GM23338 (cell line): ENCODE measurements at regions not wholly inside any gene's neighbourhood (a gene's known extent, or its start where the extent isn't known, plus 50 kb on each side); places are given as distances from the start of the nearest gene placed in this dataset.

Experiments used
- ATAC-seq: fragments of 200-7000 bp; cut with Tn5 transposase; 3 replicates; pipeline ENCODE4 v1.9.1; 2020
- DNase-seq: peaks from one replicate; pipeline ENCODE4 v3.0.0-alpha.2; 2015; ENCODE audit warnings: low spot score
- H2AFZ ChIP-seq: fragments of 200-600 bp; sonication (generic); 2 replicates; pipeline ENCODE4 v1.8.0; 2016; ENCODE audit warnings: antibody characterized with exemption, mild to moderate bottlenecking, moderate library complexity
- H3F3A ChIP-seq: fragments of 200-600 bp; sonication (generic); replicated peaks from 2 replicates; pipeline ENCODE4 v1.8.0; 2017; ENCODE audit warnings: antibody characterized with exemption, mixed run types, low read depth
- H3K27ac ChIP-seq: fragments of 200-600 bp; sonication (generic); 2 replicates; pipeline ENCODE4 v1.6.1; 2016; ENCODE audit warnings: low read depth
- H3K27me3 ChIP-seq: fragments of 200-600 bp; sonication (generic); 2 replicates; pipeline ENCODE4 v1.8.0; 2016; ENCODE audit warnings: mild to moderate bottlenecking, mixed run types, moderate library complexity; ENCODE audit not compliant: insufficient read depth
- H3K36me3 ChIP-seq: fragments of 200-600 bp; sonication (generic); 2 replicates; pipeline ENCODE4 v1.8.0; 2016; ENCODE audit warnings: mild to moderate bottlenecking; ENCODE audit not compliant: insufficient read depth
- H3K4me1 ChIP-seq: fragments of 200-600 bp; sonication (generic); 2 replicates; pipeline ENCODE4 v1.8.0; 2016; ENCODE audit warnings: mild to moderate bottlenecking, moderate library complexity; ENCODE audit not compliant: insufficient read depth
- H3K4me2 ChIP-seq: fragments of 200-600 bp; sonication (generic); 2 replicates; pipeline ENCODE4 v1.7.1; 2017; ENCODE audit warnings: mixed run types
- H3K4me3 ChIP-seq: fragments of 200-600 bp; sonication (generic); 2 replicates; pipeline ENCODE4 v1.6.1; 2016; ENCODE audit warnings: mixed run types
- H3K79me2 ChIP-seq: fragments of 200-600 bp; sonication (generic); replicated peaks from 2 replicates; pipeline ENCODE4 v1.8.0; 2017; ENCODE audit warnings: mild to moderate bottlenecking; ENCODE audit not compliant: insufficient read depth
- H3K9me2 ChIP-seq: fragments of 200-600 bp; sonication (generic); 2 replicates; pipeline ENCODE4 v1.8.0; 2017; ENCODE audit not compliant: insufficient read depth
- H4K20me1 ChIP-seq: fragments of 200-600 bp; sonication (generic); replicated peaks from 2 replicates; pipeline ENCODE4 v1.8.0; 2017; ENCODE audit warnings: mild to moderate bottlenecking; ENCODE audit not compliant: insufficient read depth
- H3K27ac Mint-ChIP-seq: 2 replicates; pipeline ENCODE4 v1.8.0; 2020; ENCODE audit warnings: inconsistent platforms, mild to moderate bottlenecking, moderate library complexity, mixed read lengths
- H3K27me3 Mint-ChIP-seq: 3 replicates; pipeline ENCODE4 v1.8.0; 2022; ENCODE audit warnings: low read depth, mild to moderate bottlenecking, moderate library complexity, mixed read lengths, inconsistent platforms; ENCODE audit not compliant: insufficient read depth, poor library complexity
- H3K36me3 Mint-ChIP-seq: 3 replicates; pipeline ENCODE4 v1.8.0; 2021; ENCODE audit warnings: low read depth, mild to moderate bottlenecking, inconsistent platforms, moderate library complexity, mixed read lengths
- H3K4me1 Mint-ChIP-seq: 3 replicates; pipeline ENCODE4 v1.8.0; 2020; ENCODE audit warnings: mild to moderate bottlenecking, inconsistent platforms, mixed read lengths
- H3K4me3 Mint-ChIP-seq: 3 replicates; pipeline ENCODE4 v1.8.0; 2021; ENCODE audit warnings: moderate library complexity, mild to moderate bottlenecking, inconsistent platforms, mixed read lengths
- H3K9me3 Mint-ChIP-seq: 3 replicates; pipeline ENCODE4 v1.8.0; 2020; ENCODE audit warnings: moderate library complexity, mild to moderate bottlenecking, inconsistent platforms, mixed read lengths
- CREB1 ChIP-seq: fragments of 250-450 bp; sonication (Bioruptor Pico); IDR thresholded peaks from 2 replicates; pipeline ENCODE4 v1.5.0; 2020; ENCODE audit warnings: low read depth, mild to moderate bottlenecking, moderate library complexity
- EZH2 ChIP-seq: fragments of 200-600 bp; sonication (generic); IDR thresholded peaks from one replicate; pipeline ENCODE4 v1.8.0; 2017; ENCODE audit warnings: antibody characterized with exemption, mild to moderate bottlenecking, low read depth; ENCODE audit not compliant: unreplicated experiment
- JUNB ChIP-seq: IDR thresholded peaks from one replicate; pipeline ENCODE4 v1.6.1; 2016; ENCODE audit warnings: antibody characterized with exemption; ENCODE audit not compliant: unreplicated experiment
- NANOG ChIP-seq: IDR thresholded peaks from 2 replicates; pipeline ENCODE4 v1.6.1; 2016; ENCODE audit warnings: antibody characterized with exemption, borderline replicate concordance
- POLR2AphosphoS5 ChIP-seq: IDR thresholded peaks from 2 replicates; pipeline ENCODE4 v1.6.1; 2016; ENCODE audit warnings: antibody characterized with exemption, low read depth
- STAT1 ChIP-seq: IDR thresholded peaks from one replicate; pipeline ENCODE4 v1.6.1; 2016; ENCODE audit warnings: antibody characterized with exemption; ENCODE audit not compliant: unreplicated experiment
- ZNF331 ChIP-seq: fragments of 250-450 bp; sonication (Bioruptor Pico); IDR thresholded peaks from 2 replicates; pipeline ENCODE4 v1.5.0; 2020; ENCODE audit warnings: low read depth, mild to moderate bottlenecking, moderate library complexity
- TF ChIP-seq, protein P1 (sequence below): IDR thresholded peaks from one replicate; pipeline ENCODE4 v1.6.1; 2018; ENCODE audit warnings: antibody characterized with exemption; ENCODE audit not compliant: unreplicated experiment
- TF ChIP-seq, protein P2 (sequence below), 2 experiments: fragments of 200-600 bp in 1 of 2; sonication (generic) in 1 of 2; conservative IDR thresholded peaks; 2 replicates each; pipeline versions ENCODE4 v1.5.1 to v1.6.1; 2016 to 2017; ENCODE audit warnings: antibody characterized with exemption in 2 of 2, low read depth in 2 of 2, mild to moderate bottlenecking in 2 of 2, moderate library complexity in 1 of 2
- TF ChIP-seq, protein P3 (sequence below): IDR thresholded peaks from 2 replicates; pipeline ENCODE4 v1.6.1; 2016; ENCODE audit warnings: antibody characterized with exemption

DNA sequence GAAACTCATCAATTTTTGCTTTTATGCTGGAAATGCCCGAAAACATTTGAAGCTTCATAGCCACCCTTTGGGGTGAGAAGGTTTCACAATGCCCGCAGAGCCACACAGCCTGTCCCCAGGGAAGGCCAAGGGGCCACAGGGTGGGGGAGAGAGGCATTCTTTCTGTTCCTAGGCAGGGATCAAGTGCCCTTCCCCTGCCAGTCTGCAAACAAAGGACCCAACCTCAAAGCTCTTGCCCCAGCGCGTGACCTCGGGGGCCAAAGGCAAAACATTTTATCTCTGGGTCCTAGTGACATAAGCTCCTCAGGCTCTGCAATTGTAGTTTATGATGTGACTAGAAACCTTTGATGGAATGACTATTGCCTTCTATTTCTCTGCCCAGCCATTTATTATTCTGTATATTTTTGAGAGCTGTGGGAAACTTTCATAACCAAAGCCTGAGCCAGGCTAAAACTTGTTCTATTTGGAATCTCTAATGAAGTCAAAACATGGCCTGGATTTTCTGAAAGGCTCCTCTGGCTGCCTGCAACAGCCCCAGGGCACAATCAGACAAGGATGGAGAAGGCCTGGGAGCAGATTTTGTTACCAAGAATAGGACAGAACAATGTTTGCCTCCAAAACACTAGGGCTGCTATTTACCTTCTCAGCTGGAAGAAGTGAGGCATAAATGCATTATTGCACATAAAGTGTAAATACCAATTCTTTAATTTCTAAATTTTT is 137.2 kb upstream of the KCTD1 start:
- H3K4me3 ChIP-seq = no peak overlapping the region
- no peaks in the 10 kb centered on the region for H4K20me1 ChIP-seq
- H3F3A ChIP-seq = no peaks in the 10 kb centered on the region
- no peaks in the 10 kb centered on the region; the same call in 1 of the 2 replicates for H3K9me2 ChIP-seq
- H3K79me2 ChIP-seq = no peaks in the 10 kb centered on the region
- H3K4me2 ChIP-seq = 0 out of 2 replicates have a peak overlapping the region, but pooled peaks have one; percentile 11
- ATAC-seq = peak; percentile 85
- peak; percentile 35 for DNase-seq
- Mint-ChIP-seq H3K9me3 (no peaks in the 10 kb centered on the region), H3K4me1 (peaks cover 25% of the 10 kb centered on the region), H3K36me3 (no peaks in the 10 kb centered on the region), H3K4me3 (no peak overlapping the region), H3K27me3 (peaks cover 4% of the 10 kb centered on the region), H3K27ac (no peak overlapping the region)
- peaks cover 38% of the 10 kb centered on the region for H3K27me3 ChIP-seq
- no peaks in the 10 kb centered on the region for H3K36me3 ChIP-seq
- peaks cover 31% of the 10 kb centered on the region for H3K4me1 ChIP-seq
- H3K27ac ChIP-seq = no peak overlapping the region
- peak overlapping the region; percentile 61; the same call in 1 of the 2 replicates for H2AFZ ChIP-seq
- TF ChIP-seq, protein P1, sequence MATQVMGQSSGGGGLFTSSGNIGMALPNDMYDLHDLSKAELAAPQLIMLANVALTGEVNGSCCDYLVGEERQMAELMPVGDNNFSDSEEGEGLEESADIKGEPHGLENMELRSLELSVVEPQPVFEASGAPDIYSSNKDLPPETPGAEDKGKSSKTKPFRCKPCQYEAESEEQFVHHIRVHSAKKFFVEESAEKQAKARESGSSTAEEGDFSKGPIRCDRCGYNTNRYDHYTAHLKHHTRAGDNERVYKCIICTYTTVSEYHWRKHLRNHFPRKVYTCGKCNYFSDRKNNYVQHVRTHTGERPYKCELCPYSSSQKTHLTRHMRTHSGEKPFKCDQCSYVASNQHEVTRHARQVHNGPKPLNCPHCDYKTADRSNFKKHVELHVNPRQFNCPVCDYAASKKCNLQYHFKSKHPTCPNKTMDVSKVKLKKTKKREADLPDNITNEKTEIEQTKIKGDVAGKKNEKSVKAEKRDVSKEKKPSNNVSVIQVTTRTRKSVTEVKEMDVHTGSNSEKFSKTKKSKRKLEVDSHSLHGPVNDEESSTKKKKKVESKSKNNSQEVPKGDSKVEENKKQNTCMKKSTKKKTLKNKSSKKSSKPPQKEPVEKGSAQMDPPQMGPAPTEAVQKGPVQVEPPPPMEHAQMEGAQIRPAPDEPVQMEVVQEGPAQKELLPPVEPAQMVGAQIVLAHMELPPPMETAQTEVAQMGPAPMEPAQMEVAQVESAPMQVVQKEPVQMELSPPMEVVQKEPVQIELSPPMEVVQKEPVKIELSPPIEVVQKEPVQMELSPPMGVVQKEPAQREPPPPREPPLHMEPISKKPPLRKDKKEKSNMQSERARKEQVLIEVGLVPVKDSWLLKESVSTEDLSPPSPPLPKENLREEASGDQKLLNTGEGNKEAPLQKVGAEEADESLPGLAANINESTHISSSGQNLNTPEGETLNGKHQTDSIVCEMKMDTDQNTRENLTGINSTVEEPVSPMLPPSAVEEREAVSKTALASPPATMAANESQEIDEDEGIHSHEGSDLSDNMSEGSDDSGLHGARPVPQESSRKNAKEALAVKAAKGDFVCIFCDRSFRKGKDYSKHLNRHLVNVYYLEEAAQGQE = no peak
- TF ChIP-seq, protein P2, sequence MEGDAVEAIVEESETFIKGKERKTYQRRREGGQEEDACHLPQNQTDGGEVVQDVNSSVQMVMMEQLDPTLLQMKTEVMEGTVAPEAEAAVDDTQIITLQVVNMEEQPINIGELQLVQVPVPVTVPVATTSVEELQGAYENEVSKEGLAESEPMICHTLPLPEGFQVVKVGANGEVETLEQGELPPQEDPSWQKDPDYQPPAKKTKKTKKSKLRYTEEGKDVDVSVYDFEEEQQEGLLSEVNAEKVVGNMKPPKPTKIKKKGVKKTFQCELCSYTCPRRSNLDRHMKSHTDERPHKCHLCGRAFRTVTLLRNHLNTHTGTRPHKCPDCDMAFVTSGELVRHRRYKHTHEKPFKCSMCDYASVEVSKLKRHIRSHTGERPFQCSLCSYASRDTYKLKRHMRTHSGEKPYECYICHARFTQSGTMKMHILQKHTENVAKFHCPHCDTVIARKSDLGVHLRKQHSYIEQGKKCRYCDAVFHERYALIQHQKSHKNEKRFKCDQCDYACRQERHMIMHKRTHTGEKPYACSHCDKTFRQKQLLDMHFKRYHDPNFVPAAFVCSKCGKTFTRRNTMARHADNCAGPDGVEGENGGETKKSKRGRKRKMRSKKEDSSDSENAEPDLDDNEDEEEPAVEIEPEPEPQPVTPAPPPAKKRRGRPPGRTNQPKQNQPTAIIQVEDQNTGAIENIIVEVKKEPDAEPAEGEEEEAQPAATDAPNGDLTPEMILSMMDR (conservative IDR thresholded peaks at IDR 0.05; ENCODE audit: low read depth in 2 of 2) = no peak
- no peak for TF ChIP-seq EZH2
- no peak for TF ChIP-seq STAT1
- no peak for TF ChIP-seq JUNB
- TF ChIP-seq NANOG = no peak
- no peak for TF ChIP-seq CREB1 (CRISPR knock-in tag)
- TF ChIP-seq, protein P3, sequence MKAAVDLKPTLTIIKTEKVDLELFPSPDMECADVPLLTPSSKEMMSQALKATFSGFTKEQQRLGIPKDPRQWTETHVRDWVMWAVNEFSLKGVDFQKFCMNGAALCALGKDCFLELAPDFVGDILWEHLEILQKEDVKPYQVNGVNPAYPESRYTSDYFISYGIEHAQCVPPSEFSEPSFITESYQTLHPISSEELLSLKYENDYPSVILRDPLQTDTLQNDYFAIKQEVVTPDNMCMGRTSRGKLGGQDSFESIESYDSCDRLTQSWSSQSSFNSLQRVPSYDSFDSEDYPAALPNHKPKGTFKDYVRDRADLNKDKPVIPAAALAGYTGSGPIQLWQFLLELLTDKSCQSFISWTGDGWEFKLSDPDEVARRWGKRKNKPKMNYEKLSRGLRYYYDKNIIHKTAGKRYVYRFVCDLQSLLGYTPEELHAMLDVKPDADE = no peak
- no peak for TF ChIP-seq POLR2AphosphoS5
- TF ChIP-seq ZNF331 (CRISPR knock-in tag) = no peak
